ENCODE measurements at regions not wholly inside any gene's neighbourhood (a gene's known extent, or its start where the extent isn't known, plus 50 kb on each side); places are given as distances from the start of the nearest gene placed in this dataset.

GRCh38 chr9:113715086-113715485 lies 161.0 kb upstream of the ZNF618 start:
- TF ChIP-seq, protein P1, sequence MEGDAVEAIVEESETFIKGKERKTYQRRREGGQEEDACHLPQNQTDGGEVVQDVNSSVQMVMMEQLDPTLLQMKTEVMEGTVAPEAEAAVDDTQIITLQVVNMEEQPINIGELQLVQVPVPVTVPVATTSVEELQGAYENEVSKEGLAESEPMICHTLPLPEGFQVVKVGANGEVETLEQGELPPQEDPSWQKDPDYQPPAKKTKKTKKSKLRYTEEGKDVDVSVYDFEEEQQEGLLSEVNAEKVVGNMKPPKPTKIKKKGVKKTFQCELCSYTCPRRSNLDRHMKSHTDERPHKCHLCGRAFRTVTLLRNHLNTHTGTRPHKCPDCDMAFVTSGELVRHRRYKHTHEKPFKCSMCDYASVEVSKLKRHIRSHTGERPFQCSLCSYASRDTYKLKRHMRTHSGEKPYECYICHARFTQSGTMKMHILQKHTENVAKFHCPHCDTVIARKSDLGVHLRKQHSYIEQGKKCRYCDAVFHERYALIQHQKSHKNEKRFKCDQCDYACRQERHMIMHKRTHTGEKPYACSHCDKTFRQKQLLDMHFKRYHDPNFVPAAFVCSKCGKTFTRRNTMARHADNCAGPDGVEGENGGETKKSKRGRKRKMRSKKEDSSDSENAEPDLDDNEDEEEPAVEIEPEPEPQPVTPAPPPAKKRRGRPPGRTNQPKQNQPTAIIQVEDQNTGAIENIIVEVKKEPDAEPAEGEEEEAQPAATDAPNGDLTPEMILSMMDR (IDR thresholded peaks at IDR 0.05; ENCODE audit: low read length): no peak
- TF ChIP-seq EZH2phosphoT487 (IDR thresholded peaks at IDR 0.05; ENCODE audit: low read length) (no peak), EZH2 (optimal IDR thresholded peaks at IDR 0.05; ENCODE audit: low read depth, low read length) (no peak)

Measured in MM.1S (cell line).